Astrocyte of the spinal cord (primary cell): ENCODE measurements at regions not wholly inside any gene's neighbourhood (a gene's known extent, or its start where the extent isn't known, plus 50 kb on each side); places are given as distances from the start of the nearest gene placed in this dataset.
A peak's percentile ranks its signal among the peaks of the same experiment; 100 is the strongest.
"Not testable (repeated sequence)": the region's sequence is repeated elsewhere in the genome, so short reads cannot be mapped to it uniquely, and the experiment has no call there.

ENCODE experiments used
- DNase-seq: peaks from one replicate; pipeline ENCODE4 v3.0.0; 2011; ENCODE audit warnings: low read depth, low spot score
- H3K4me3 ChIP-seq: 2 replicates; pipeline ENCODE4 v1.5.1; 2011; ENCODE audit warnings: low read depth, mild to moderate bottlenecking, low read length, moderate library complexity
- CTCF ChIP-seq: IDR thresholded peaks from 2 replicates; pipeline ENCODE4 v1.5.1; 2012; ENCODE audit warnings: low read depth, mild to moderate bottlenecking, low read length, inconsistent platforms
- in situ Hi-C: cut with HindIII; loops from 2 replicates; pipeline ENCODE4 v1.10.0; 2017; ENCODE audit warnings: low sequenced_read_pairs

GRCh38 chr1:148353461-148354283 lies 129.4 kb downstream of the PPIAL4G start:
- TF ChIP-seq CTCF, result no peak
- DNase-seq, result peak; percentile 69
- no peak overlapping the region for H3K4me3 ChIP-seq
- in situ Hi-C loops, result no loop called here

DNA sequence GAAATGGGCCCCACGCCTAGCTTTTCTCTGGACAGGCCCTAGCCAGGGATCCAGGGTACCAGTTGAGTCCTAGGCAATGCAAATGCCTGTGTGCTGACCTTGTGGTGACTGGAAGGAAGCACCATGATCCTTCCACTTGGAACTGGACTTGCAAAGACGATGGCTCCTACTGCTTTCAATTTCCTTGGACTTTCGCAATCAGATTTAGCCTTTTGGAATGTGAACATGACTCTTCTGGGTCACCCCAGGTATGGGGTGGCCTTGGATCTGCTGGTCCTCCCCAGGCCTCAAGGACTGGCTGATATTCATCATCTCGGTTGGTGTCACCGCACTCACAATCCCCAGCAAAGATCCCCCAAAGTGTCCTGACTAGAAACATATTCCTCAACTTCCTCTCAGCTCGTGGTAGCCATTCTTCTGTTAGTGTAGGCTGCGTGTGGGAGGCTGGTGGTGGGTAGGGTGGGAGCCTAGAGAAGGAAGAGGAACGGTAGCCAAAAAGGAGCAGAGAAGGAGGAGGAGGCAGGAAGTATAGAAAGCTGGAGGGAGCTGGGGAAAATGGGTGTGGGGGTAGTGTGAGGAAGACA lies 130.5 kb downstream of the PPIAL4G start:
- in situ Hi-C loops, result no loop called here
- no peak overlapping the region for H3K4me3 ChIP-seq
- no peak for DNase-seq
- TF ChIP-seq CTCF, result no peak

DNA sequence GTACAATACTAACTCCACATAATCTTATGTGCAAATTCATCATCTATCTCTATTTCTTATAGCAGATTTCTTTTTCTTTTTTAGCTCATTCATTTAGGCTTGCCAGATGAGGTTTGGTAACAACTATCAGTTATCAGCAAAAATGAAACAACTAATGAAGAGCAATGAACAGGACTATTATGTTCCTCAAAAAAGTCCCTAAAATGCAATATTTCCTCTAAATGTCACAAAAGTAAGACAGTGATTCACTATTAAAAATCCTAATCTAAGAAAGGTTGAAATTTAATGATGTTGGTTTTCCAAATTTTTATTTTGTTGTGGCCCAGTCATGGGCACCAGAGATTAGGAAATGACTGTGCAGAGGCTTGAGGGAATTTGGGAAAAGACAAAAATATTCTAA lies 135.3 kb downstream of the PPIAL4G start:
- TF ChIP-seq CTCF, result no peak
- in situ Hi-C loops, result no loop called here
- H3K4me3 ChIP-seq, result no peak overlapping the region
- no peak for DNase-seq

GRCh38 chr1:148345659-148346151 lies 137.4 kb downstream of the PPIAL4G start:
- TF ChIP-seq CTCF, result peak; percentile 69
- peak; percentile 59 for DNase-seq
- in situ Hi-C loops, H3K4me3 ChIP-seq: not testable (repeated sequence)

DNA sequence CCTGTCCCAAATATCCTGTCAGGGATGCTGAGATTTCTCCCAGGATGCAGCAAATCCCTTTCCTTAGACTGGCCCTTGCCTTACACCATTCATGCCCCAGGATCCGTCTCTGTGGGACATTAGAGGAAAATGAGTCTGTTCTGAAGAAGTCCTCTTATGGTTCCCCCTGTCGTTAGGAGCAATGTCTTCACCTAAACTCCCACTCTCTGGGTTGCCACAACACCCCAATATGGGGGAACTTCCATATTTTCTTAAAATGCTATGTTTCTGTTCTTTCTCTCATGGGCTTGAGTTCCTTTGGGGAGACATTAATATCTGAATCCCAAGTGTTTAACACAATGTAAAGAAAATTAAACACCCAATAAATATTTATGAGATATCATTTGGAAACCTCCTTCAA lies 138.5 kb downstream of the PPIAL4G start:
- H3K4me3 ChIP-seq, in situ Hi-C loops, DNase-seq: not testable (repeated sequence)

GRCh38 chr1:148341729-148342128 lies 141.4 kb downstream of the PPIAL4G start:
- in situ Hi-C loops, H3K4me3 ChIP-seq, DNase-seq: not testable (repeated sequence)

- in situ Hi-C loops, DNase-seq, H3K4me3 ChIP-seq: not testable (repeated sequence)
Observed at GRCh38 chr1:148336121-148336918, 146.8 kb downstream of the PPIAL4G start.
